LNCaP clone FGC (cell line): ENCODE measurements at regions not wholly inside any gene's neighbourhood (a gene's known extent, or its start where the extent isn't known, plus 50 kb on each side); places are given as distances from the start of the nearest gene placed in this dataset.

Experiments
- DNase-seq: peaks from one replicate; pipeline ENCODE4 v3.0.0-alpha.2; 2011; ENCODE audit warnings: low read depth
- H3K4me3 ChIP-seq: 2 replicates; pipeline ENCODE4 v1.5.1; 2011; ENCODE audit warnings: mild to moderate bottlenecking, low read depth, low read length, control low read depth
- TF ChIP-seq, protein P1 (sequence below): IDR thresholded peaks from 2 replicates; pipeline ENCODE4 v1.5.1; 2012; ENCODE audit warnings: mild to moderate bottlenecking; ENCODE audit not compliant: control insufficient read depth, insufficient read depth; ENCODE audit errors: extremely low read depth

DNA sequence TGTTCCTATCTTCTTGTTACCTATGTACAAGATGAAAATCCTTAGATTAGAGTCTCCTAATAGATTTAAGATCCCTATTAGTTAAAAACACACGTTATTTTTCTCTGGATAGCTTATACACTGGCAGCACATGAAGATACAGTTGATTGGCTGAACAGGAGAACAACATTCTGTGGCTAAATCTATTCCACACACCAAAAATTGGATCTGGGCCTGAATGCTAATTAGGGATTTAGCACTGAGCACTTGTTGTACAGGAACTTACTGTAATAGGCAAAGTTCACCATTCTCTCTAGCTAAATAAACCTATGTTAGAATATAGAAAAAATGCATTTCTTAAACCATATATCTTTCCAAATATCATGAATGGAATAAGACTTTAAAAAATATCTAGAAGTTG is 117.1 kb upstream of the PTGFR start:
- no peak overlapping the region for H3K4me3 ChIP-seq
- no peak for DNase-seq
- TF ChIP-seq, protein P1, sequence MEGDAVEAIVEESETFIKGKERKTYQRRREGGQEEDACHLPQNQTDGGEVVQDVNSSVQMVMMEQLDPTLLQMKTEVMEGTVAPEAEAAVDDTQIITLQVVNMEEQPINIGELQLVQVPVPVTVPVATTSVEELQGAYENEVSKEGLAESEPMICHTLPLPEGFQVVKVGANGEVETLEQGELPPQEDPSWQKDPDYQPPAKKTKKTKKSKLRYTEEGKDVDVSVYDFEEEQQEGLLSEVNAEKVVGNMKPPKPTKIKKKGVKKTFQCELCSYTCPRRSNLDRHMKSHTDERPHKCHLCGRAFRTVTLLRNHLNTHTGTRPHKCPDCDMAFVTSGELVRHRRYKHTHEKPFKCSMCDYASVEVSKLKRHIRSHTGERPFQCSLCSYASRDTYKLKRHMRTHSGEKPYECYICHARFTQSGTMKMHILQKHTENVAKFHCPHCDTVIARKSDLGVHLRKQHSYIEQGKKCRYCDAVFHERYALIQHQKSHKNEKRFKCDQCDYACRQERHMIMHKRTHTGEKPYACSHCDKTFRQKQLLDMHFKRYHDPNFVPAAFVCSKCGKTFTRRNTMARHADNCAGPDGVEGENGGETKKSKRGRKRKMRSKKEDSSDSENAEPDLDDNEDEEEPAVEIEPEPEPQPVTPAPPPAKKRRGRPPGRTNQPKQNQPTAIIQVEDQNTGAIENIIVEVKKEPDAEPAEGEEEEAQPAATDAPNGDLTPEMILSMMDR = no peak

DNA sequence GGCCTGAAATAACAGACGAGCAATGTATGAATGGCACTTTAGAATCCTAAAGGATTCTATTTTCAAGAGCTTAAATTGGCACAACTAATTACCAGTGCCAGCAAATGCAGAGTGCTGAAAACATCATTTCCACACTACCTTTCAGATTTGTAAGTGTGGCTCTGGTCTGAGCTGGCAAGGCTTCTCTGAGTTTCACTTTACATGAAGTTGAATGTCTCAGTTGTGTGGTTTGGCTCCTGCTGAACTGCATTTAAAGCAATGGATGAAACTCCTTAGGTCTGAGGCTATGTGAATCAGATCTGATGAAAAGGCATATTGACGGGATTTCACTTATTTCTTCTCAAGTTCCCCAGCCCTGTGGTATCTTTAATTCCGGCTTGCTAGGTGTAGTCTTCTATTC is 114.8 kb upstream of the PTGFR start:
- DNase-seq = no peak
- no peak overlapping the region for H3K4me3 ChIP-seq
- TF ChIP-seq, protein P1 = no peak

DNA sequence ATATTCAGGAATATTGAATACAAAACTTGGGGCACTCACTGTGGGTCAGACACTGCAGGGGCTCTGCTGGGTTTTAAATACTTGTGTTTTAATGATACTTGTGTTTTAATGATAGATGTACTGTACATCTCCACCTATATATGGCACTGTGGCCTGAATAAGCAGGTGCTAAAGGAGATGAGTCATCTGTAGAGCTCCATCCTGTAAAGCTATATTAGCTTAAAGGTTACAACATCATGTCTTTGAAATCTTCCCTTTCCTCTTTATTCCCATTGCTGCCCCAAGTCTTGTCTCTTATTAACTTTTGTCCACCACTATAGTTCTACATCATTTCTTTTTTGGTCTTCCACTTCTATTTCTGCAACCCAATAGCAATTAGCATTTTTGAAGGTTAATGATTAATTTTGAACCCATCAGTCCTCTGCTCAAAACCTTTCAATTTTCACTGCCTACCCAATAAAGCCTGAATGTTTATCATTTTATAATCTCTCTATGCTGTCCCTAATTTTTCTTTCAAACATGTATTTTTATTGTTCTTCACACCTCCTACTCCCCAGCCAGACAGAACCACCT is 113.3 kb upstream of the PTGFR start:
- H3K4me3 ChIP-seq = no peak overlapping the region
- TF ChIP-seq, protein P1 = no peak
- no peak for DNase-seq

DNA sequence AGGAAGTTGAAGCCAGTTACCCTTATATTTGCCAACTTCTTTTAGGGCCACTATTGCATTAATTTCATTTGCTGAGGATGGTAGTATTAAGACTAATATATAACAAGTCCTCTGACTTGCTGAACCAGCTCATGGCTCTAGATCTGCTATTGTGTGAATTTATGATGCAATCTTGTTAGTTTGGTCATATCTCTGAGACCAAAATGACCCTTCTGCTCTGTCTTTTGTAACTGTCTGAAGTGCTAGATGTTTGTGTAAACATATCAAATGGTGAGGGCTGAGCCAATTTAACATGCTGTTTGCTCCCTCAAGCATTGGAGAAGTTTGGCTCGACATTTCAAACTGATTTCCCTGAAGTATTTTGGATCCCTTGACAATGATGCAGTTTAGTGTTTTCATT is 106.9 kb upstream of the PTGFR start:
- peak; percentile 26 for DNase-seq
- TF ChIP-seq, protein P1 = no peak
- H3K4me3 ChIP-seq = no peak overlapping the region

DNA sequence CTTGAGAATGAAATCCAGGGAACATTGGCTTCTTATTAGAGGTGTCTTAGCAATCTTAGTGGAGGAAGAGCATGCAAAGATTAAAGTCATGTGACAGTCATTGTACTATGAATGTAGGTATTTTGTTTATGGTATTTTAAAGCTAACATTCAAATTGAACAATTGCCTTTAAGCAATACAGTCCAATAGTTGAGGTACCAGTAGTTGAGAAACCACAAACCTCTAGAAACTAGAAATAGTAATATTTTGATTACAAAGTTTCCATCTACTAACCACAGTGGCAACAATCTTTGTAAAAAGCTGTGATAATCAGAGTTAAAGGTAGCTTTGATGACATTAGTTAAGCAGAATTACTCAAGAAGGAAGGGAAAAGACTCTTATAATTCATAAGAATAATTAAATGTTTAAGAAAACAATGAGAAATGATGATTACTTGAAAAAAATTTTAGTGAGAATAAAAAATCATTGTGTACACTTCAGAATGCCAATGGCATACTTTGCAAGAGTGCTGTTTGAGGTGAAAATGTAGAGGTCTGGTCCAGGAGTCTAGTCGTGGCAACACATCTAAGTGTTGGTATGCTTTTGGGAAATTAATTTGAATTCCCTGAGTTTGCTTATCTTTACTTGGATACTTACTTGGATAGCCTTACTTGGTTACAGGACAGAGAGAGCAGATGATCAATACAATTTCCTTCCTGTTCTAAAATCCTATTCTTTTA is 104.9 kb upstream of the PTGFR start:
- no peak overlapping the region for H3K4me3 ChIP-seq
- TF ChIP-seq, protein P1 = no peak
- DNase-seq = no peak

DNA sequence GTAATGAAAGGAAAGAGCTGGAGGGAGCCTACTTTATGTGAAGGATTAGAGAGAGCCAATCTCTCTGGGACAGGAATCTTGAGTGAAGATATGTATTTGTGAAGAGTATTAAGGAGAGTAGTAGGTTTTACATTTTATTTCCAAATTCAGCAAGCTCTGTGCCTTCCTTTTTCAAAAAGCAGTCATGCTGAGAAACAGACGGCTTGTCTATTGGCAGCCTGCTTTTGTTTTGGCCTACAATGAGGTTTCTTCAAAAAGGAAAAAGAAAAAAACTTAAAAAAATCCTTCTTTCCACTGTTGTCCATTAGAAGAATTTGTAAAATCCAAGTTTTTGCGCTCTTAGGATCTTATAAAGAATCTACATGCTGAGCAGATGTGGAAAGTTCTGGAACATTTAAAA is 103.6 kb upstream of the PTGFR start:
- DNase-seq = no peak
- no peak overlapping the region for H3K4me3 ChIP-seq
- TF ChIP-seq, protein P1 = no peak

DNA sequence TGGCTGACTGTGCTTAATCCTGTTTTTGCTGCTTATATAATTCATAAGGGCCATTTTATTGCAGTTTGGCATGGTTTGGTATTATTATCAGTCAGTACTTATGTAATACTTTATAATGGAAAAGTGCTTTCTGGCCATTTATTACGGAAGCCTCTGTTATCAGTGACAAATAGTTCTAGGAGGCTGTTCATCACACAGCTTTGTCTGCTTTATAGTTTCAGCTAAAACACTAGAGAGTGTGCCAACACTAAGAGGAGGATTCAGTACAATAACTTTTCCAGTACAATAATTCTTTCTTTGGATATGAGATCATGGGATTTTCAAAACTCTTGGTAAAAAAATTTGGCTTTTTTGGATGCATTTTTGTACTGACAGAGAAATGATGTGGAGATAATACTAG is 102.9 kb upstream of the PTGFR start:
- TF ChIP-seq, protein P1 = no peak
- H3K4me3 ChIP-seq = no peak overlapping the region
- DNase-seq = no peak
